HUDEP-2 (cell line): ENCODE measurements at regions not wholly inside any gene's neighbourhood (a gene's known extent, or its start where the extent isn't known, plus 50 kb on each side); places are given as distances from the start of the nearest gene placed in this dataset.
"Not testable (repeated sequence)": the region's sequence is repeated elsewhere in the genome, so short reads cannot be mapped to it uniquely, and the experiment has no call there.

Experiments used
- DNase-seq, 76 experiments: peaks; one replicate each; lab custom pipeline; 2025; ENCODE audit not compliant: unreplicated experiment in 76 of 76; lab: John Stamatoyannopoulos, UW

DNA sequence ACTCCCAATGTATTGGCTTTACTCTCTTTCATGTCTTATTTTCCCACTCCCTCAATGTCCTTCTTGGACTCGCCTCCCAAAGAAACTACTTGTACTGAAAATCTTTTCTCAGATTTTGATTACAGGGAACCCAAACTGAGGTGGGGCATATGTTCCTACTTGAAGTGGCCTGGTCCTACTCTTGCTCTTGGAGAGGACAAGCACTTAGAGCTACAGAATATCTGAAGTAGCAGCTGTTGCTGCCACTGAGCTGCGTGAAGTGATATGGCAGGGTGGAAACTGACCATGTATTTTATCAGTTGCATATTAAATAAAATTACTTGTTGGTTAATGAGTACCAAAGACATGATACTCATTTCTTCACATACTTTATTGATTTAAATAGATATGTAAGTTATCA lies 129.5 kb downstream of the TSEN15 start:
- no peak for DNase-seq

DNA sequence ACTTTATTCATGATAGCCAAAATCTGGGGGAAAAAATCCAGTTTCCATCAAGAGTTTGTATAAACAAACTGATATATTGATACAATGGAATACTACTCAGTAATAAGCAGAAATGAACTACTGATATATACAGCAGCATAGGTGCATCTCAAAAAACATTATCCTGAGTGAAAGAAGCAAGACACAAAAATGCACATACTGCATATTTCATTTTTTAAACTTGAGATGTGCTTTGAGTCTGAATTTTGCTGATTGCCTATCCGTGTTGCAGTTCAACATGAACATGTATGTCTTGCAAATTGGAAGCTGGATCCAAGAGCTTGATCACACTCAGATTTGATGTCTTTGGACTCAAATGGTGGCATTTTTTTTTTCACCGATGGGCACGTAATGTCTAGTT lies 132.4 kb downstream of the TSEN15 start:
- no peak for DNase-seq

DNA sequence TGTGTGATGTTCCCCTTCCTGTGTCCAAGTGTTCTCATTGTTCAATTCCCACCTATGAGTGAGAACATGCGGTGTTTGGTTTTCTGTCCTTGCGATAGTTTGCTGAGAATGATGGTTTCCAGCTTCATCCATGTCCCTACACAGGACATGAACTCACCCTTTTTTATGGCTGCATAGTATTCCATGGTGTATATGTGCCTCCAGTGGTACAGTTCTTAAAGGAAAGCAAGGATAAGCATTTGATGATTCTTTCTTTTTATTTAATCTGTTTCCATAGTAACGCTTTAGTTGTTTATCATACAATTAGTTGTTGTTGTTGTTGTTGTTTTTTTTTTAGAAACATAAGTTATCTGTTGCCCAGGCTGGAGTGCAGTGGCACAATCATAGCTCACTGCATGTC lies 133.1 kb downstream of the TSEN15 start:
- DNase-seq = not testable (repeated sequence)

DNA sequence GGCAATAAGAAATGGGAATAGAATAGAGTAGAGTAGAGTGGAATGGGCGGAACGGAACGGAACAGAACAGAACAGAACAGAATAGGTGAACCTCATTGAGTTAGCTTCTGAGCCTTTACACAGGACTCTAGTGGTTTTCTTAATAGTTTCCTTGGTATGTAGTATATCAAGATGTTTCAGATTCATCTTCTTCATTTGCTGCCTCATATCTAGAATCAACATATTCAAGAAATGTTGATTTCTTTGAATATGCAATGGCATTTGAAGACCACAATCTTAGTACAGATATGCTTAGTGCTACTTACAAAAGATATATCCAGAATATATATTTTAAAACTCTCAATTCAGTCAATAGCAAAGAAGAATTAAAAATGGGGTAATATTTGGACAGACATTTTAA lies 133.8 kb downstream of the TSEN15 start:
- DNase-seq = no peak

DNA sequence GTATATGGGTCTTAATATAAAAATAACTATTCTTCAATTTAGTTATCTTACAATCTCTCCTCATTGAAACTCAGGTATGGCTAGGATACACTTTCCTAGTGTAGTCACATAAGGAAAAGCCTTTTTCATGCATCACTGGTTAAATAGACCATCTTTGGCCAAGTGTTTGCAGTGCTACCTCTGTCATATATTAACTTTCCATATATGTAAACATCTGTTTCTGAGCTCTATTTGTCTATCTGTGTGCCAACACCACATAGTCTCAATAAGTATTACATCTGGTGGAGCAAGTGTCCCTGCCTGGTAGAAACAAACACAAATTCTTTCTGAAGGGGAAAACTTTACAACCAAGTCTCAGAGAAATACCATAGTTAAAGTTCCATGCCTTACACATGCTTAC lies 134.6 kb downstream of the TSEN15 start:
- DNase-seq = no peak

DNA sequence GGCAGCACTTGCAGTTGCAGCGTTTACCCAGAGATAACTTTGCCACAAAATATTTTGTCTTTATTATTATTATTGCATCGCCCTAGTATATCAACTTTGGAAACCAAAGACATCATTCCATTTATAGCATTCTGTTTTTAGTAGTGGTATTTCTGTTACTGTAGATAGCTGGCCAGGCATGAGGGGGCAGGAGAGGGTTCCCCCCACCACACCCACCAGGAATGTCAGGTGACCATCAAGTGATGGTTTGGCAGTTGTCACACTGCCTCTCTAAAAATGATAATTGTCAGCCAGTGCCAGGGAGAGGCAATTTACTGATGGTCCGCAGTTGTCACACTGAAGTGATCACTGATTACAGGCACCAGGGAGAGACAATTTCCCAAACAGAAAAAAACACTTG lies 135.6 kb downstream of the TSEN15 start:
- no peak for DNase-seq

DNA sequence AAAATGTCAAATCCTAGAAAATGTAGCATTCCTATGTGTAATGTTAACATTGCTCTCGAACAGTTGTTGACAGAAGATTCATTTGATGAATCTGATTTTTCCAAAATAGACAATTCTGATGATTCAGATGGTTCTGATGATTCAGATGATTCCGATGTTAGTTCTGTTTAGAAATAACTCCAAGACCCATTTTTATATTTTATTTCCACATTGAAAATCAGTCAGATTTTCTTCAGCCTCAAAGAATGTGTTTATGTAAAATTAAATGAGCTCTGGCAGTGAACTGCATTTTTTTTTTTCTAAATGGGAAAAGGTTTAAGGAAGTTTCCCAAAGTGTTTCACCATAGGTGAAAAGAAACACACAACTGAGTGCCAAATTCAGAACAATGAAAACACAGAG lies 136.5 kb downstream of the TSEN15 start:
- DNase-seq = no peak

DNA sequence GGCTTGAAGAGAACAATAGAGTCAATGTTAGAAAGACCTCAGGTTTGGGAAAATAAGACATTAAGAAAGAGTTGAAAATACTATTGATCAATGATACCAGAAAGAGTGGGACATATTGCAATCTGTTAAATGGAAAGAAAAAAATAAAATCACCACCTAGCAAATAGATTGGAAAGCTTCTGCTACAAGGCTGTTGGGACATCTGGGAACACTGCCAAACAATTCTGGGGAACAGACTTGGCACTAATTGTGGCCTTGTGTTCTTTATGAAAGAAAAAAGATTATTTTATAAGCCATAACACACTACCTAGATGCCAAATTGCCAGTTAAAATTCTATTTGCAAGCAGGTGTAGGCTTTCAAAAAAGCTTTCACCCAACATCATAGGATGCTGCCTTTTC lies 137.8 kb downstream of the TSEN15 start:
- no peak for DNase-seq

DNA sequence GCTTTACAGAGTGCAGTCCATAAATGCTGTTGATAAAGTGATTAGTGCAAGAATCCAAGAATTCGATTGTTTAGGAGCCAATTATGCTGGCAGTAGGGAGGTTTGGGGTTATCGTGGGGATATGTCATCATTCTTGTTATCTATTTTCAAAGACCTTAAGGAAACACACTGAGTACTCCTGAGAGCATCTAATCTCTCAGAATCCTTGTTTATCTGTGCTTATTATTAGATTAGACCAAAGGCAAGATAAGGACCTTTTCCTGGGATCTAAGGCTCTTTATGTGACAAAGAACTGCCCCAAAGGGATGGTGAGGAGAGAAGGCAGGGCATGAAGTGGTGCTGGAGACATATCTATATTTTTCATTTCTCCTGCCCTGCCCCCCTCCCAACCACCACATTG lies 139.1 kb downstream of the TSEN15 start:
- no peak for DNase-seq

DNA sequence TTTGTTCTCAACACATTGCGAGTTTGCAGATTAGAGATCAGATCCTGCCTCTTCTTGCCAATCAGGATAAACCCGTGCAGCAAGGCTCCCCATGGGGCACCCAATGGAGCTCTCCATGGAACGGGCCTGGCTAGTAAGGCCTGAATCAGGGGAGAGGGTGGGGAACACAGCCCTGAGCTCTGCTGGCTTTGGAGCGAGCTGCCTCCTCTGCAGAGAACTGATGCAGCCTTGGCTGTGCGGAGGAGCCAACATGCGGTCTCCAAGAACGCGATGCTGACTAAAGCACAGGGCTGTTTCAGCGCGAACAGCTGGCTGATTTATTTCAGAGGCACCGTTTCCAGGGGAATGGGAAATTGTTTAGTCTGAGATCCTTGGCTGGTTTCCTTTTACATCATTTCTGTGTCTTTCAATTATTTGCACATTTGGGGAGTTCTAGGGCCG lies 139.7 kb downstream of the TSEN15 start:
- no peak for DNase-seq

DNA sequence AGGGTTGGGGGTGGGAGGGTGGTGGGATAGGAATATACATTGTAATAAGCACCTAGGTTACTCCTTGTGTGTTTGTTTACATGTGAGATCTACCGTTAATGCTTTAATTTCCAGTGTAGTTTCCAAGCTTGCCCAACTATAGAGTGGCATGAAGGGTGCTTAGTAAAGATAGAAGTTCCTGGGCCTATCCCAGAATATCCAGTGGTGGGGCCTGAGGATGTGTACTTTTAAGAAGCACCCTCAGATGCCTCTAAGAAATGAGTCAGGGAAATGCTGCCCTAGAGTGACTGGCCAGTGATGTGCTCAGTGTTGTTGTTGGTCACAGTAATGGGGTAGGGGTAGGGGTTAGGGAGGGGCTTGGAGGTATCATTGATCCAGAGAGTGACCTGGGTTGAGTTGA lies 141.3 kb downstream of the TSEN15 start:
- no peak for DNase-seq

DNA sequence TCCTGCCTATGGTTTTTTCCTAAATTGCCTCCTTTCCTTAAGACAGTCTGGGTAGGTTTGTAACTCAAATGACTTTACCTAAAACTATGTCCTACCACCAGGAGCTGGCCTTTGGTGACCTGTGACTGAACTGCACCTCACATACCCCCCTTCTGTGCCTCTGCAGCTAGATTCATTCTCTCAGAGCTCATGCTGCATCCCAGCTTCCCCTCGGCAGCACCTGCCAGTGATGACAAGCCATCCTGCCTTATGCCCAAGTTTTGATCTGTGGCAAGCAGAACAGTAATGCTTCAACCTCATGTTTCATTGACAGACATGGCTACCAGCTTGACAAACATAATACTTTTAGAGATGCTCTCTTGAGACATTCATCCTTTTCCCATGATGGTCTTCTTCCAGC lies 141.9 kb downstream of the TSEN15 start:
- DNase-seq = no peak

DNA sequence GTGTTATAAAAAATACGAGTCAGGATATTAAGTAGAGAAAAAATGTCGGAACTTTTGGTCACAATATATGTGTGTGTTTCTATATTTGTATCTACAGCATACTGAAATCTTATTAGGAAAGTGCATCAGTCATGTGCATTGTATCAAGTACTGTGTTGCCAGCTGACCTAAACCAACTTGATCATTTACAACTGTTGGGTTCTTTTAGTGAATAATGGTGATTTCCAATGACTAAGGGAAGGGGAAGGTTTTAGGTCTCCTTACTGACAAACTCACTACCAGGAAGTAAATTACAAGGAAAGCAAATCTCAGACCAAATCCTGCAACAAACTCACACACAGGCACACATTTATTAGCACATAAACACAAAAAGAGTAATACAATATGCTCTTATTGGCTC lies 142.7 kb downstream of the TSEN15 start:
- no peak for DNase-seq

DNA sequence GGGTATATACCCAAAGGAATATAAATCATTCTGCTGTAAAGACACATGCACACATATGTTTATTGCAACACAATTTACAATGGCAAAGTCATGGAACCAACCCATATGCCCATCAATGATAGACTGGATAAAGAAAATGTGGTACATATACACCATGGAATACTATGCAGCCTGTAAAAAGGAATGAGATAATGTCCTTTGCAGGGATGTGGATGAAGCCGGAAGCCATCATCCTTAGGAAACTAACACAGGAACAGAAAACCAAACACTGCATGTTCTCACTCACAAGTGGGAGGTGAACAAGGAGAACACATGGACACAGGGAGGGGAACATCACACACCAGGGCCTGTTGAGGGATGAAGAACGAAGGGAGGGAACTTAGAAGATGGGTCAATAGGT lies 144.2 kb downstream of the TSEN15 start:
- DNase-seq = not testable (repeated sequence)

DNA sequence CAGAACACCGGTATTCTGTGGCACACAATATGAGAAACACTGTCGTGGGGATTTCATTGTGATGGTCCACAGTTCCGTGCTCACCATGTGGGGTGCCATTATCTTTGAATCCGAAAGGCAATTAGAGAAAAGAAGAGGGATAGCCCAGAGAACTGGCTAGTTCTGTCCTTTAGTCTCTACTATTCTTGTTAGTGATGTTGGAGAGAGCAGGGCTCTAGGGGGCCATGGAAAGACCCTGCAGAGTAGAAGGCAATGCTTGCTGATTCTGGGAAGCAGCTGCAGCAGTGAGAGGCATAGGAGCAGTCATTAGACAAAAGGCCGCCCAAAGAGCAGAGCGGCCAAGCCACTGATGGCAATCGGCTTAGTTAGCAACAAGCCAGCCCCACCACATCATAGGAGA lies 146.3 kb downstream of the TSEN15 start:
- no peak for DNase-seq

DNA sequence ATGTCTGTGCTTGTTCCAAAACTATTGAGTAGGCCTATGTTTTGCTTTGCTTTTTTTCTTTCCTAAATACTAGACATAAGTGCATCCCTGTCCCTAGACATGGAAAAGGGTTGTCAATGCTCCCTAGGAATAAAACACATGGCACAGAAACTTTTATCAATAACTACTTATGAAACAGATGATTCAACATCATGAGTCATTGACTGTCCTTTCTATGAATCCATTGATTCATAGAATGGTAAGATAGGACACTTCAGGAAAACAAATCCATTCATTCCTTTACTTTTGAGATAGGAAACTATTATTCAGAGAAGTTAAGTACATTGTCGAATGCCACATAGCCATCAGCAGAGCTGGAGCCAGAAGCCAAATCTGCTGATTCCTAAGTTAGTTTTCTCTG lies 147.5 kb downstream of the TSEN15 start:
- no peak for DNase-seq

DNA sequence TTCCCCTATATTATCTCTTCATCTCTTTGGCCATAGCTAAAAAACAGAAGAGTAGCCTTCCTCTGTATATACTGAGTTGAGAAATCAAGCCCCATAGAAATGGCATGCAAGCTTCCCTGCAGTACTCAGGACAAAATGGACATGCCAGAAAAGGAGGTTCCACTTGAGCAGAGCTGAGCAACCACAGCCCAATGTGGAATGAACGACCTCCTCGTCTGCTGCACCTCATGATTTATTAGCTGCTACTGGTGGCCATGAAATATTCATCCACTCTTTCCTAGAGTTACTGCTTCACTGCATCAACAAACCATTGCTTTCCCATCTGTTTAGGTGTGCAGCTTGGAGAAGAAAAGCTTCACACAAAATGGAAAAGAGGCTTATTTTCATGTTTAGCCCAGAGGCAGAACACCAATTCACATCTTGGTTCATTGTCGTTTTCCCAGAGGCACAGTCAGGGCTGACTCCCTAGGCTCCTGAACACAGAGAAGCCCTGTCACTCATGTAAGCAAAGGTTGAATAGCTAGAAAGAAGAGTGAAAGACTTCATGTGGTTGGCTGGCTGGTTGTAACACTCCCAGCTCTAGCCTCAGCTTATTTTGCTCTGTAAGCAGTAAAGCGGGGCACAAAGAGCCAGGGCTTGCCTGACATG lies 148.0 kb downstream of the TSEN15 start:
- DNase-seq = no peak

DNA sequence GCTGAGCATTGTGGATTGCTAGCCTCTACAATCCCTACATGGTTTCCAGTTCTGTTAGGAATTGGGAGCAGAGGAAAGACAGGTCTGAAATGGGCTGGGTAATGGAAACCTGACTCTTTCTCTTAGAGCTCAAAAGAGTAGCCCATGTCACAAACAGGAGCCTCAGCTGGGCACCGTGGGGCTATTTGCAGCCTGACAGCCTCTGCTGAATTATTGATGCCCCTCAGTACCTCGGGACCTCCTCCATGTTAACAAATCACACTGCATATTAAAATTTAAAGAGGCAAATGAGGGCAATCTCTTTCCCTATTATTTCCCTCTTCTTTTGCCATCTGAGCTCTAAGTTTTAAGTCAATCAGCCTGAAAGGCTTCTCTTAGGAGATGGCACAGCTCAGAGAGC lies 157.1 kb downstream of the TSEN15 start:
- DNase-seq = no peak

DNA sequence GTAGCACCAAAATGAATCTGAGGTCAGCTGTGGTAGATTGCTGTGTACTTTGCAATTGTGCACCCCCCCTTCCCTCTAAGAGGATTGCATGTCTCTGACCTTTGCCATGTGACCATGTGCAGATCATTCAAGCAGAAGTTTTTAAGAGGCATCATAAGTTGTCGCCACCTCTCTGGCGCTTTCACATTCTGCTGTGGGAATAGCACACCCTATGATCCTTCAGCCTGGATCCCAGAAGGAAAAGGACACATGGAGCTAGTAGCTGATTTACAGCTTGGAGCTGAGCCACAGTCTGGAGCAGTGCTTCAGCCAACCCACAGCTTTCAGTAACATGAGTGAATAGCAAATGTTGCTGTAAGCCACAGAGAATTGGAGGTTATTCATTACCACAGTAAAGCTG lies 158.5 kb downstream of the TSEN15 start:
- DNase-seq = no peak

DNA sequence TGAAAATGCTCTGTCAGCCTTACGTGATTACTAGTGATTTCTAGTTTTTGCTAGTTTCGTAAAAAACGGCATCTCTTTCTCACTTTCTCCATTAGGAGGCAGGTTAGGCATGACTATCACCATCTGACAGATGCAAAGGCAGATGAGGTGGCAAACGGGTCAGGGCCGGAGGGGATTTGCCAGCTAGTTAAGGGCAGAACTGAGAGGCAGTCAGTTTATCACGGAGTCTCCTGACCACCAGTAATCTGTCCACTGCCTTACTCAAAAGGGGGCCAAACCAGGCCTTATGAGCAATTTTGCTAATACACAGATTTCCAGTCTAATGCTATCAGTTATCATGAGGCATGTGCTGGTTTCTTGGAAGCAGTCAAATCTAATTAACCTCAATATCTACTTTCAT lies 159.3 kb downstream of the TSEN15 start:
- no peak for DNase-seq

DNA sequence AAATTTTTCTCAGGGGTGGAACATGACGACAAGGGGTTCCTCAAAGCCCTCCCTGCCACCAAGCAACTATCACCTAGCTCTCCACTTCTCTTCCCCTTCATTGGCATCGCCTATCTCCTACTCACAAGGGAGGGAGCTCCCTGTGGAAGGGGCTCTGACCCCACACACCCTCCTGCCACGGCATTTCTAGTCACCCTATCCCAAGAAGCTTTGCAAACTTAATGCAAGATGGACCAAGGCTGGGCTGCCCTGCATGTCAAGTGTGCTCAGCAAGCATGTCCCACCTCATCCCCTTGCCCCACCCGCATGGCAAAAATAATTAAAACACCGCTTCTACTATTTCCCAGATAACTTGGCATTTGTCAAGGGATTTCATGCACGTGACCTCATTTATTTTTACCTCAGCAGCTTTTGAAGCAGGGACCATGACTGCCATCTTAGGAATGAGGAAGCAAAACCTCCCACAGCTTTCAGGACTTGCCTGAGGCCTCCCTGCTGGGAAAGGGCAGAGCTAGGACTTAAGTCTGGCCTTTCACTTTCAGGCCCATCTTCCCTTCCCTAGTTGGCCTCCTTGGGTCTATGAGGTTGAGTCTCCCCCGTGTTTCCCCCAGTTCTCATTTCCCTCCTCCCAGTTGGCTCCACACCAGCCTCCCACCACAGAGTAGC lies 161.3 kb downstream of the TSEN15 start:
- no peak for DNase-seq

DNA sequence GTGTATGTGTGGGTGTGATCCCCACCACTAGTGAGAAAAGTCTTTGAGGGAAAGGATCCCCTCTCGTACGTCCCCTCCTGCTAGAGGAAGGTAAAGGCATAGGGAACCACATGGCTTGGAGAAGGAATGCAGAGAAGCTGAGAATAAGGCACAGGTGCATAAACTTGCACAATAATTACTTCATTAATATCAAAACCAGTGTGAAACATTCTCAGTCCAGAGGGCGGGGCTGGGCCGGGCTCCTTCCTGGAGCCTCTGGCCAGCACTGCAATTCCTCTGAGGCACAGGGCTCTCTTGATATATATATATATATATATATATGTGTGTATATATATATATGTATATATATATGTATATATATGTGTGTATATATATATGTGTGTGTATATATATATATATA lies 162.6 kb downstream of the TSEN15 start:
- no peak for DNase-seq
